T-helper 2 cell treated with Interferon-gamma antibody and Interleukin-4, amounts not matched to agents 5 μg/mL and 100 μg/mL, for 36 hours (primary cell): ENCODE measurements at regions not wholly inside any gene's neighbourhood (a gene's known extent, or its start where the extent isn't known, plus 50 kb on each side); places are given as distances from the start of the nearest gene placed in this dataset.

Experiments used
- DNase-seq: peaks from one replicate; pipeline ENCODE4 v3.0.0; 2021; ENCODE audit warnings: low spot score
- H3K27ac Mint-ChIP-seq: one replicate; pipeline ENCODE4 v1.8.0; 2021; ENCODE audit warnings: mild to moderate bottlenecking, mixed read lengths
- H3K27me3 Mint-ChIP-seq: one replicate; pipeline ENCODE4 v1.8.0; 2021; ENCODE audit warnings: low read depth, mixed read lengths
- H3K36me3 Mint-ChIP-seq: one replicate; pipeline ENCODE4 v1.8.0; 2021; ENCODE audit warnings: low read depth, mixed read lengths
- H3K4me1 Mint-ChIP-seq: one replicate; pipeline ENCODE4 v1.8.0; 2021; ENCODE audit warnings: low read depth, mixed read lengths
- H3K4me3 Mint-ChIP-seq: one replicate; pipeline ENCODE4 v1.8.0; 2022; ENCODE audit warnings: mild to moderate bottlenecking, moderate library complexity, mixed read lengths
- H3K9me3 Mint-ChIP-seq: one replicate; pipeline ENCODE4 v1.8.0; 2021; ENCODE audit warnings: mixed read lengths

DNA sequence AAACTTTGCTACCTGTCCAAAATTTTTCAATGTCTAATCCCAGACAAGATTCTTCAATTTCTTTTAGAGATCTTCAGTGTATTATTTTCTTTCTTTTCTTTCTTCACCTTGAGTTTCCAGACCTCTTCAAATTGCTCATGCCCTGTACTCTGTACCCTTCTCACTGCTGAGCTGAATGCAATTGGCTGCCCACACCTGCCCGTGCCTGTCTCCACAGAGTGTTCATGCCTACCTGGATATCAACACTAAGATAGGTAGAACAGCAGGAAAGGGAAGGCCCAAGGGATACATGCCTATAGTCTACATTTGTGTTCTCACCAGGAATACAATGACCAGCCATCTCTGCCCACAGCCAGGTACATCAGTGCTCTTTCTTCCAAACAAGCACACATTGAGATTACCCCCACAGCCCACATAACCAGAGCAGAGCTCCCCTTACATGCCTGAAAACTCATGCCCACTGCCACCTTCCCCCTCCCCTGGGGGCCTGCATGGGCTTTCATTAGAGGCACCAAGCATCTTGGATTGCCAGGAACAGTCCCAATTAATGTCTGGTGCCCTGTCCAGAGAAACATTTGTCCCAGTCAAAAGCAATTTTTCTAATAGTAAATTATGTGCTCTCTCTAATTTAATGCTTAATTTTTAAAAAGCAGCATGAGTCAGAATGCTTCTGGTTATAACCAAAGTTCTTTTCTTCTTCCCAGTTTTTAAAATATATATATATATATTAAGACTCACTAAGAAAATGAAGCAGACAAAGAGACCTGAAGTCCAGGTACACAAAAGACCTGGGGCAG, 134.9 kb upstream of the SLC14A2 start:
- no peaks in the 10 kb centered on the region for H3K9me3 Mint-ChIP-seq
- H3K4me3 Mint-ChIP-seq = no peak overlapping the region
- H3K27me3 Mint-ChIP-seq = peaks cover 2% of the 10 kb centered on the region
- no peak overlapping the region for H3K27ac Mint-ChIP-seq
- no peaks in the 10 kb centered on the region for H3K4me1 Mint-ChIP-seq
- H3K36me3 Mint-ChIP-seq = no peaks in the 10 kb centered on the region
- no peak for DNase-seq

DNA sequence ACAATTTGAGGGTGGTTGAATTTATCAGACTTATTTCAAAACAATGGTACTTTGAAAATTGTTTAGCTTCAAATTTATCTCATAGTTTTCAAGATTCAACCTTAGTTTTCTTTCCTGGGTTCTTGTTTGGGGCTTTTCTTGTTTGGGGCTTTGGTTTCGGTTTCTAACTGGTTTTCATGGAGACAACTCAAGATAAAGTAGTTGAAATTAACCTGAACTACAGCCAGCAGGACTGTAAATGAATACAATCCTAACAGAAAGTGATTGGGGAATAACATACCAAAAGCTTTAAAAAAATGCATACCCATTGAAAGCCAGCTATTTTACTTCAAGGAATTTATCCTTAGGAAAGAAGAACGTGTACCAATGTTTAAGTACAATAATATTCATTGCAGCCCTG, 133.5 kb upstream of the SLC14A2 start:
- no peak for DNase-seq
- Mint-ChIP-seq H3K27me3 (peaks cover 2% of the 10 kb centered on the region), H3K4me1 (no peaks in the 10 kb centered on the region), H3K4me3 (no peak overlapping the region), H3K27ac (no peak overlapping the region), H3K36me3 (no peaks in the 10 kb centered on the region), H3K9me3 (no peaks in the 10 kb centered on the region)

DNA sequence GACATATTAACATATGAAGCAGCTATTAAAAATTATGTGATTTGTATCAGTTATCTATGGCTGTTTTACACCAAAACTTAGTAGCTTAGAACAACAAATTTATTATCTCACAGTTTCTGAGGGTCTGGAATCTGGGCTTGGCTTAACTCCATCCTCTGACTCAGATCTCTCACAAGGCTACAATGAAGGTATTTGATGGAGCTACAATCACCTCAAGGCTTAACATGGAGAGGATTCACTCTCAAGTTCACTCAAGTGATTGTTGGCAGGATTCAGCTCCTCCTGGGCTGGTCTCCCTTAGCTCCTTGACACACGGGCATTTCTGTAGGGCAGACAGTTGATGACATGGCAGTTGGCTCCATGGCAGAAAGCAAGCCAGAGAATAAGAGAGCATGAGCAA, 133.0 kb upstream of the SLC14A2 start:
- no peak overlapping the region for H3K4me3 Mint-ChIP-seq
- peaks cover 2% of the 10 kb centered on the region for H3K27me3 Mint-ChIP-seq
- H3K9me3 Mint-ChIP-seq = no peaks in the 10 kb centered on the region
- no peaks in the 10 kb centered on the region for H3K4me1 Mint-ChIP-seq
- no peaks in the 10 kb centered on the region for H3K36me3 Mint-ChIP-seq
- no peak overlapping the region for H3K27ac Mint-ChIP-seq
- DNase-seq = no peak

DNA sequence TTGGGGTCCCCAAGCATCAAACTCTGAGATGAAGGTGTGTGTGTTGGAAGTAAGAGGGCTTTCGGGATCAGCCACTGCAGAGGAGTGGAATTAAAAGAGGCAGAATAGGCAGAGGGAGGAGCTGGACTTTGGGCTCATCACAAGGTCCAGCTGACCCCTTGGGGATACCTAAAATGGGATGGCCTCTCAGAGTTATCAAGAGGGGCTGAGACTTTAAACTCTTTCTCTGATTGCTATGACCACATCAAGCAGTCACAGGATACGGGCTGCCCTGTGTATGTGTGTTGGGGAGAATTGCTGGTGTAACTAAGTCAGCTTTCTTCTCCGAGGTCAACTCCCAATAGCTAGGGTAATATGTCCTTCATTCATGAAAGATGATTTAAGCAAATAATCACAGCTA, 127.7 kb upstream of the SLC14A2 start:
- no peak for DNase-seq
- Mint-ChIP-seq H3K27ac (no peak overlapping the region), H3K27me3 (no peaks in the 10 kb centered on the region), H3K4me1 (no peaks in the 10 kb centered on the region), H3K9me3 (no peaks in the 10 kb centered on the region), H3K4me3 (no peak overlapping the region), H3K36me3 (no peaks in the 10 kb centered on the region)

DNA sequence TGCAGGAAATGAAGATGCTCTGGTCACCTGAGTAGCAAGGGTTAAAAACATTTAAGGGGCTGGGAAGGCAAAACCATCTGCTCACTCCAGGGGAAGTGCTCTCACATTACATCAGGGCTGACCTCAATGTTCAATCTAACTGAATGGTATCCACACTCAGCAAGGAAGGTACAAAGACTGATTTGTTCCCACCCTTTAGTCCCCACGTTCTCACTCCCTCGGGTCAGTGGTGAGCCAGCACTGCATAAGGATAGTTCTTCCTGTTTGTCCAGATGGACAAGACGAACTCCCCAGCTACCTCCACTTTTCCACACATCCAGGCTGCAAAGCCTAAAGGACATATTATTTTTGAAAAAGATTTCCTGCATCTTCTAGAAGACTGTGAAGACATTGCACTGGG, 126.6 kb upstream of the SLC14A2 start:
- Mint-ChIP-seq H3K4me1 (no peaks in the 10 kb centered on the region), H3K36me3 (no peaks in the 10 kb centered on the region), H3K27me3 (no peaks in the 10 kb centered on the region), H3K27ac (no peak overlapping the region), H3K4me3 (no peak overlapping the region), H3K9me3 (no peaks in the 10 kb centered on the region)
- no peak for DNase-seq

DNA sequence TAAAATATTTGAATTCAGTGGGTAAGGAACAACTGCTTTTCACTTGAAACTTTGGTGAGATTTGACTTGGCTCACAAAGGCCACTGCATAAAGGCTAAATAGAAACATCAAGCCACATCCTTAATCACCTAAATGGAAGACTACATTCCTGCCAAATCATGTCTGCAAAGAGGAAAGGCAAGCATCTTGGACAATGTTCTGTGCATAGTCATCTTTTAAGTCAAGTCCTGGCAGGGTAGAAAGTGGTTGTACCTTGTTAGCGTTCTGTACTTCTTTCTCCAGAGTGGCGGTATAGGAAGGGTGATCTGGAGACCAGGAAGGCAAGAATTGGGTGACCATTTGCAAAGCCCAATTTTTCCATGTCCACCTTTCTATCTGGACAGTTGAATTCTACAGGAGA, 121.4 kb upstream of the SLC14A2 start:
- Mint-ChIP-seq H3K9me3 (no peaks in the 10 kb centered on the region), H3K4me1 (no peaks in the 10 kb centered on the region), H3K27ac (no peak overlapping the region), H3K27me3 (no peaks in the 10 kb centered on the region), H3K36me3 (no peaks in the 10 kb centered on the region), H3K4me3 (no peak overlapping the region)
- DNase-seq = no peak

DNA sequence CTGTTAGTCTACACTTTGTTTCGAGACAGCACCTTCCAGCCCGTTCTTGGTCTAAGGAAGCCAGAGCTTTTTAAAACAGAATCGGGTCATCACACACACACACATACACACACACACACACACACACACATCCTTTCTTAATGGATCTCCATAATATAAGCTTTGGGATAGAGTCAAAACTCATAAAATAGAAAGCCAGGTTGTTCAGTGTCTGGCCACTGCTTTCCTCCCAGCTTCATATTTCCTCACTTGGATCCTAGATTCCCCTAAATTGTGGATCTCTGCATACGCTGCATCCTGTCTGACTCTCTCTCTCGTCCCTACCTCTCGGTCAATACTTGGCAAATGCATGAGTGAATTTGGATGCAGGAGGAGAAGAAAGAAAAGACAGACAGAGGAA, 120.5 kb upstream of the SLC14A2 start:
- Mint-ChIP-seq H3K4me1 (no peaks in the 10 kb centered on the region), H3K27ac (no peak overlapping the region), H3K4me3 (no peak overlapping the region), H3K9me3 (no peaks in the 10 kb centered on the region), H3K36me3 (no peaks in the 10 kb centered on the region), H3K27me3 (no peaks in the 10 kb centered on the region)
- DNase-seq = no peak

DNA sequence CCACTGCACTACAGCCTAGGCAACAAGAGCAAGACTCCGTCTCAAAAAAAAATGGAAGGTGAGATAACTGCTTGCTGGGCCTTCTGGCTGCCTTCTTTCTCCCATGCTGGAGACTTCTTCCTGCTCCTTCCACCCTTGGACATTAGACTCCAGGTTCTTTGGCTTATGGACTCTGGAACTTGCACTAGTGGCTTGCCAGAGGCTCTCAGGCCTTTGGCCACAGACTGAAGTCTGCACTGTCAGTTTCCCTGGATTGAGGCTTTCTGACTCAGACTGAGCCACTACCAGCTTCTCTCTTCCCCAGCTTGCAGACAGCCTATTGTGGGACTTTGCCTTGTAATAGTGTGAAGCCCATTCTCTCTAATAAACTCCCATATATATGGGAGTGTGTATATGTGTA, 118.5 kb upstream of the SLC14A2 start:
- Mint-ChIP-seq H3K9me3 (no peaks in the 10 kb centered on the region), H3K27ac (no peak overlapping the region), H3K4me3 (no peak overlapping the region), H3K27me3 (no peaks in the 10 kb centered on the region), H3K36me3 (no peaks in the 10 kb centered on the region), H3K4me1 (no peaks in the 10 kb centered on the region)
- DNase-seq = no peak

DNA sequence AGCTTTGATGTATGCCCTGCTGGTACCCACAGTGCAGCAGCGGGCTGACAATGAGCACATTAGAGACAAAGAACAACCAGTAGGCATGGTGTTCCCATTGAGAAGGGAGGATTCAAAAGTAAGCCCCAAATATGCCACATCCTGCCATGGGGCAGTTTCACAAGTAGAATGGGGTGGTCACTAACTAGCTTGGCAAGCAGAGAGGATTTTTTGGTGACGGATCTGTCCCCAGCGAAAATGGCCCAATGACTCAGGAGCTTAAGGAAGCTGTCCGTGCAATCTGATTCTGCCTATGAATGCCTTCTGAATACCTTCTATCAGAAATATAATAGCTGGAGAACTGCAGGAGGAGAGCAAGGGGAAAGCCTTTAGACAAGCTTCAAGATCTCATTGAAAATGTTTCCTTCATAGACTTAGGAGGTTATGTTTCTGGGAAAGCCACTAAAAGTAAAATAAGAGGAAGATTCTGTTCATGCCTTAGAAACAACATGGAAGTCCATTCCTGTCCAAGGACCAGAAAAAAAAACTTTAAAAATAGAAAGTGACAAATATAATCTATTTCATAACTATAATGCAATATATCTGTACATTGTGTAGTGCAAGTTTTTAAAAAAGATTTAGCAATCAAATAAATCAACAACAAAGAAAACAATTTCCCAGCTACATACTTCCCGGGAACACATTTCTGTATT, 117.5 kb upstream of the SLC14A2 start:
- Mint-ChIP-seq H3K4me3 (no peak overlapping the region), H3K27me3 (no peaks in the 10 kb centered on the region), H3K36me3 (no peaks in the 10 kb centered on the region), H3K9me3 (no peaks in the 10 kb centered on the region), H3K27ac (no peak overlapping the region), H3K4me1 (no peaks in the 10 kb centered on the region)
- no peak for DNase-seq

DNA sequence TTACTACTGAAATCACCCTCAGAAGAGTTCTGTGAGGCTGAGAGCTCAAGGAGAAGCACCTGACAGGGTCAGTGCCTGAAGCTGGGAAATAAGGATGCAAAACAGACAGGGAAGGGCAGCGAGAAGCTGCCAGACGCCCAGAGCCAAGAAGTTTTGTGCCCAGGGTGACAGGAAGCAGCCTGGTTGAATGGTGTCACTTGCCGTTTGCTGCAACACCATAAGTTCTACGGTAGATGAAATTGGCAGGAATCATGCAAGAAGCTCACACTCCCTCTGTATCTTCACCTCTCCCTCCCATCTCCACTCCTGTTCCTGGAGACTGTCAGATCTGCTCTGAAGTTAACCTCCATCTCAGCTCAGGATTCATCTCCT, 117.0 kb upstream of the SLC14A2 start:
- Mint-ChIP-seq H3K4me3 (no peak overlapping the region), H3K36me3 (no peaks in the 10 kb centered on the region), H3K27me3 (no peaks in the 10 kb centered on the region), H3K4me1 (no peaks in the 10 kb centered on the region), H3K9me3 (no peaks in the 10 kb centered on the region), H3K27ac (no peak overlapping the region)
- no peak for DNase-seq

DNA sequence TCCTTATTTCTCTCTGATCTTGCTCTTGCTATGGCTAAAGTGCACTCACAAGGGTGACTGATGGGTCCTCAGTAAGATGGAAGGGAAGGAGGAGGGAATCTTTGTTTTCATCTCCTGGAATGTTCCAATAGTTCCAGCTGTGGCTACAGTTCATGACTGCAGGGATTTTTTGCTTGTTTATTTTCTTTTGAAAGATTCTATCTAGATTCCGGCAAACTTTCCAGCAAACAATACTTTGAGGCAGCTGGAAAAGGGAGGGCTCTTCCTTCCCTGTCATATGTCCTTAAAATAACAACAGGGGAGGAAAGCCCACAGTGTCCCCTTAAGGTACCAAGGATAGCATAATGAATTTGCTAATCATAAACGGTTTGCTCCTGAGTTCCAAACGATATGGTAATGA, 111.3 kb upstream of the SLC14A2 start:
- Mint-ChIP-seq H3K4me1 (no peaks in the 10 kb centered on the region), H3K27me3 (no peaks in the 10 kb centered on the region), H3K36me3 (no peaks in the 10 kb centered on the region), H3K27ac (no peak overlapping the region), H3K9me3 (no peaks in the 10 kb centered on the region), H3K4me3 (no peak overlapping the region)
- DNase-seq = no peak

DNA sequence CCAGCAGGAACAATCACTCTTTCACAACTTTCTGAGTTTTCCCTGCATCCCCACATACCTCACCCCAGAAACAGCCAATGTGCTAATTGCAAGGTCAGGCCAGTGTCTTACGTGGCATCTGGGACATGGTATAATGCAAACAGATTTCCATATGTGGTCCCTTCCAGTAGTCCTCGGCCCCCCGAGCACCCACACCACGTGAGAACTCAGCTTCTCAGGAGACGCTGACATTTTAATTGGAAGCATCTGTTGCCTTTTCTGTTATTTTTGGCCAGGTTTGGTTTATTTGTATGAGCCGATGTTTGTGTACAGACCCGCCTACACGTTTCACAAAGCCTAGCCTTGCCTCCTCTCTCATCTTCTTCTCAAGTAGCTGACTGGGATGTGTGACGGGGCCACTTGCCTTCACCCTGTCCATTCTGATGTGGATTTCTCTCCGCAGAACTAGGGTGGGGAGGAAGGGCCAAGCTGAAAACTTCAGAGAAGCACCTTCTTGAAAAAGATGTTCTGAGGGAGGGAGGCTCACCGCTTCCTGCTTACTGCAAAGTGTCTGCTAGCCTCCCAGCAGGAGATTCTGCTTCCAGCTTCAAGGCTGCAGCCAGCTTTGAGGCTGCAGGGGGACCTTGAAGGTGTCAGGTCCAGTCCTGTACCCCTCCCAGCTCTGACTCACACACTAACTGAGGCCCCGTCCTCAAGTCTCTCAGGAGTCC, 109.6 kb upstream of the SLC14A2 start:
- H3K27me3 Mint-ChIP-seq = no peaks in the 10 kb centered on the region
- H3K27ac Mint-ChIP-seq = no peak overlapping the region
- no peaks in the 10 kb centered on the region for H3K36me3 Mint-ChIP-seq
- H3K4me3 Mint-ChIP-seq = no peak overlapping the region
- DNase-seq = no peak
- no peaks in the 10 kb centered on the region for H3K4me1 Mint-ChIP-seq
- H3K9me3 Mint-ChIP-seq = no peaks in the 10 kb centered on the region

DNA sequence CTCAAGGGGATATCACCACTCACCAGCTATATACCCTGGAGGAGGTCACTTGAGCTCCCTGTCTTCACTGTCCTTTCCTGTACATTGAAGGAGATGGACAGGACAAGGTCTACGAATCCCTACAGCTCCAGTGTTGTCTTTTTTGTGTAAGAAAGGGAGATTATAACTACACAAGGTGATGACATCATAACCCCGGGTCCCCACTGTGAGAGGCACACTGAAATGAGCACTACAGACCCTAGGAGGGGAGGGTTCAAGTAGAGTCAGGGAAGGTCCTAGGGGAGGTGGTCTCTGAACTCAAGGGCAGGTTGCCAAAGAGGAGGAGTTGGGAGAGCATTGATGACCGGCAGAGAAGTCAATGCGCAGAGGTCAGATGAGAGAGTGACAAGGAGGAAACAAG, 108.3 kb upstream of the SLC14A2 start:
- H3K36me3 Mint-ChIP-seq = no peaks in the 10 kb centered on the region
- no peak for DNase-seq
- H3K4me3 Mint-ChIP-seq = no peak overlapping the region
- H3K4me1 Mint-ChIP-seq = no peaks in the 10 kb centered on the region
- H3K27ac Mint-ChIP-seq = no peak overlapping the region
- H3K9me3 Mint-ChIP-seq = no peaks in the 10 kb centered on the region
- no peaks in the 10 kb centered on the region for H3K27me3 Mint-ChIP-seq

DNA sequence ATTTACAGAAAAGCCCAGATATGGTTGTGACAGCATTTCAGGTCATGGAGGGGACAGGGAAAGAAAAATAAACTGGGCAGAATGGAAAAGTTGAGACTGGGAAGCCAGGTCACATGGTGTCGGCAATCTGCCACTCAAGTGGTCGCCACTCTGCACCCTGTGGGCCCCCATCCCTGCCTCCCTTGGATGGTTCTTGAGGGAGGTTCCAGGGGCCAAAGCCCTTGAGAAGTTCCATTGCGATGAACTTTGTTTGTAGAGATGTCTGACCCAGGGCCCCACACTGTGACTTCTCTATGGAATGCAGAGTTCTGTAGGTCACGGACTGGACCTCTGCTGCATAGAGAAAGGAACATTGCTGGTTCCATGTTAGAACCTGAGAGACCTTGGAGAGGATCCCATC, 105.7 kb upstream of the SLC14A2 start:
- no peak overlapping the region for H3K27ac Mint-ChIP-seq
- H3K27me3 Mint-ChIP-seq = no peaks in the 10 kb centered on the region
- DNase-seq = no peak
- no peak overlapping the region for H3K4me3 Mint-ChIP-seq
- no peaks in the 10 kb centered on the region for H3K36me3 Mint-ChIP-seq
- H3K9me3 Mint-ChIP-seq = peaks cover 5% of the 10 kb centered on the region
- H3K4me1 Mint-ChIP-seq = no peaks in the 10 kb centered on the region
